ENCODE measurements at regions not wholly inside any gene's neighbourhood (a gene's known extent, or its start where the extent isn't known, plus 50 kb on each side); places are given as distances from the start of the nearest gene placed in this dataset.

DNA sequence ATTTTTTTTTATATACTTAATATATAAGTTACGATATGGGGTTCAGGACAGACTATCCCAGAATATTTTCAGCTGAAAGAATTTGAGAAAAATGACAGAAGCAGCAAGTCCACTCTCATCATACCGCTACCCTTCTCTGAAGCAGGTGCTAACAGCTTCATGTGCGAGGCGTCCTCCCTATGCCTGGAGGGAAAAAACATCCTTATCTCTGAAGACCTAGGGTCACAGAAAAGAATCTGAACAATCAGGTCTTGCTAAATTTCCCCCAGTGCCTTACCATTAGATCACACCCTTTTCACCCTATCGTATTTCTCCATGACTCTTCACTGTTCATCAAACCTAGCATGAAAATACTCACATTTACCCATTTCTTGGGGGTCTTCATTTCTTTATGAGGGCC, 51.9 kb upstream of the CREB1 start:
- TF ChIP-seq EZH2 (IDR thresholded peaks at IDR 0.05; ENCODE audit: insufficient read depth, poor library complexity, severe bottlenecking) (no peak), EZH2phosphoT487 (IDR thresholded peaks at IDR 0.05; ENCODE audit: insufficient read depth, low read depth) (no peak)
